ENCODE measurements at regions not wholly inside any gene's neighbourhood (a gene's known extent, or its start where the extent isn't known, plus 50 kb on each side); places are given as distances from the start of the nearest gene placed in this dataset.
A peak's percentile ranks its signal among the peaks of the same experiment; 100 is the strongest.

GRCh38 chr2:100222844-100223243 lies 80.5 kb upstream of the AFF3 start:
- no peak for DNase-seq (ENCODE audit: low read depth)

GRCh38 chr2:100218552-100218951 lies 76.2 kb upstream of the AFF3 start:
- no peak for DNase-seq (ENCODE audit: low read depth)

GRCh38 chr2:100217323-100217722 lies 74.9 kb upstream of the AFF3 start:
- no peak for DNase-seq (ENCODE audit: low read depth)

DNA sequence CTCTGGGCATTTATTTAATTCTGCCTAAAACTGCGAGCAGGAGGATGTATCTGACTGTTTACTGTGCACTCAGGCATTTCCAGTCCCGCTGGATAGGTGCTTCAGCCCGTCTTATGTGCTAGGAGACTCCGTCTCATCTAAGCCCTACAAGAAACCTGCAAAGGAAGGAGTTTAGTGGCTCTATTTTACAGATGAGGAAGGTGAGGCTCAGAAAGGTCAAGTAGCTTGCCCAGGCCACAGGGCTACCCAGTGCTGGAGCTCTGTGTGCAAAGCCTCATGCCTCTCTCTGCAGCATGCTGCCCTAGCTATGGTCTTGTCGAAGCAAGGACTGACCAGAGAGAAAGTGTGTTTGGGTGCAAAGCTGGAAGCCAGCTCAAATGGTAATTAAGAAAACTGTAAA lies 73.6 kb upstream of the AFF3 start:
- DNase-seq (ENCODE audit: low read depth) = no peak

DNA sequence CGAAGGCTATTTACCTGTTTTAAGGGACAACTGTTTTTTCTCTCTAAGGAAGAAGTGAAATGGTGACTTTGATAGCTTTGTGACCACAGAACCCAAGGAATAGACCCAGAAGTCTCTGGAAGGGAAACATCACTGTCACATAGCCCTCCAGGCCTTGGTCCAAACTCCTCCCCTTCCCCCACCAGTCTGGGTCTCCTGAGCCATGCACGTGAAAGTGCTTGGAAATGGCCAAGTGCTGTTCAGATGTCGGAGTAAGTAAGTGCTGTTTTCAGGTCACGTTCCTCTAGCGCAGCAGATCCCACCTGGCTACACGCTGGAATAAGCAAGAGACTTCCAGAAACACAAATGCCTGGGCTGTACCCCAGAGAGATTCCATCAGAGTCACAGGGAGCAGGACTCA lies 73.0 kb upstream of the AFF3 start:
- no peak for DNase-seq (ENCODE audit: low read depth)

DNA sequence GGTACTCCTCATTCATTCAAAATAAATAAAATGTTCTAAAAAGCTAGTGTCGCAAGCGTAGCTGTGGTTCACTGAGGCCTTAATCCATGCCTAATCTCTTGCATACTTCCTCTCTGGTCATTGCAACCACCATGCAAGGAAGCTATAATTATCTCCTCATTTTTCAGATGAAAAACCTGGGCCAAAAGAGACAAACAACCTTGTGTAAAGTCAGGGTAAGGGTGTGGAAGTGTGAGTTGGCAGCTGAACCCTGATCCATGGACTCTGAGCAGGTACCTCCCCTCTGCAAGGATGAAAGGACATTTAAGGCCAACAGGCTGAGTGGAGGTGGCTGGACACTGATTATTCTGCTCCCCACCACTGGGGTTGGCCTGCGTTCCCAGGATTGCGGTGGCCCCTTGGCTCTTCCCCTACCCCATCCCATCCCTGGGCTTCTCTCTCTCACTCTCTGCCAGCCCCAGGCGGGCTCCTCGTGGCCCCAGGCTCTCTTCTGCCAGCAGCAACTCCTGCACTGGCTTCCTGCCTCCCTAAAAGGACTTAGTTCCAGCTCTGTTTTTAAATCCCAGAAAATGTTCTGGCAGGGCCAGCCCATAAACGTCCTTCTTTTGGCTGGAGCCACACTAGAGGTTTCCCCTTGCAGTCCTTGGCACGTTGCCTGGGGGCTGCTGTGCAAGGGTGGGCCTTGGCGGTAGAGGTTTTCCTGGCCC lies 72.0 kb upstream of the AFF3 start:
- peak; percentile 91 for DNase-seq (ENCODE audit: low read depth)

GRCh38 chr2:100213595-100213994 lies 71.2 kb upstream of the AFF3 start:
- DNase-seq (ENCODE audit: low read depth) = no peak

- DNase-seq (ENCODE audit: low read depth) = no peak
Measured at GRCh38 chr2:100212850-100213249, 70.5 kb upstream of the AFF3 start.

DNA sequence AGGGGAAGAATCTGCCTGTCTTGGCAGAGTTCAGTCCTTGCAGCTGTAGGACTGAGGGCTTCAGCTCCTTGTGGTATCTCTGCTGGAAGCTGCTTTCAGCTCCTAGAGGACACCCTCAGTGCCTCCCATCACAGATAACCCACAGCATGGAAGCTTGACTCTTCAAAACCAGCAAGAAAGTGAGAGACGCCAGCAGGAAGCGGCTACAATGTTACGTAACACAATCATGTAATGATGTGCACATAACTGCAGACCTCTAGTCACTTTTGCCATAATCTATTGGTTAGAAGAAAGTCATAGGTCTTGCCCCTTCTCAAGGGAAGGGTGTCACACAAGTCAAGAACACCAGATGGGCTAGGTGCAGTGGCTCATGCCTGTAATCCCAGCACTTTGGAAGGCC lies 69.1 kb upstream of the AFF3 start:
- peak; percentile 64 for DNase-seq (ENCODE audit: low read depth)

GRCh38 chr2:100208141-100208770 lies 65.9 kb upstream of the AFF3 start:
- DNase-seq (ENCODE audit: low read depth) = no peak

DNA sequence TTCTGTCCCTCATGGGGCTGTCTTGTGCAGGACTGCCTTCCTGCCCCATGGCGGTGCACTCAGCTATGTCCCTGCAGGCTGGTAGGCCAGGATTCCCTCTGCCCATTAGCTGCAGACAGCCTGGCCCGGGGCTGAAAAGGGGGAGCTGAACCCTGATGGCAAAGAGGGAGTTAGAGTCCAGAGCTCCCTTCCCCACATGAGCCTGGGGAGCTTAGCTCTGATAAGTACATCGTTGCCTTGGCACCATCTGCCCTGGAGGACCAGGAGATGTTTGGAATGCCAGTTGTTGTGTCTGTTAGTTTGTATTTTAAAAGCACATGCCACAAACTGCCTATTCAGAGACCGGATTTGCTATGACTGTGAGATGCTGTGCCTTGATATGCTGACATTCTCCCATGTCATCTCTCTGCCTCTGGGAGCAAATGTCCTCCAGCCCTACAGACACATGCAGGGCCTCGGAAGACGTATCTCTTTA lies 65.1 kb upstream of the AFF3 start:
- DNase-seq (ENCODE audit: low read depth) = no peak

DNA sequence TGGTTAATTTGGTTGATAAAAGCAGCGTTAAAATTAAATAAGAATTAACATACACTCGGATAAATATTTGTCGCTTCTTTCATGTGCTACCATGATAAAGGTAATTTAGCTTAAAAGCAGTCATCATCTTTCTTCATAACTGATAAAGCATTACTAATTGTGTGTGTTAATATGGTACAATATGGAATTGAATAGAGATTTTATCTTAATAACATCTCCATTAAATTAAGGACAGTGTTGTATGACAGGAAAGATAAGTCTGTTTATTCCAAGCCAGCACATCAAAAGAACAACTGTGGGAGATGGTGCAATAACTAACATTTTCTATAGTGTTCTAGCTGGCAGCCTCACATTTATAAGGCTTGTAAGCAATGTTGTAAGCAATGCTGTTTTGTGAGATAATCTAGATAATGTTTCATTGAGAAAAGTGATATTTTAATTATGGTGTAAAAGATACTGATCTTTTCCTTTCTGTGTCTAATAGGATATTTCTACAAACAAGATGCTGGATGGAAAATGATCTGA lies 64.4 kb upstream of the AFF3 start:
- peak; percentile 59 for DNase-seq (ENCODE audit: low read depth)

DNA sequence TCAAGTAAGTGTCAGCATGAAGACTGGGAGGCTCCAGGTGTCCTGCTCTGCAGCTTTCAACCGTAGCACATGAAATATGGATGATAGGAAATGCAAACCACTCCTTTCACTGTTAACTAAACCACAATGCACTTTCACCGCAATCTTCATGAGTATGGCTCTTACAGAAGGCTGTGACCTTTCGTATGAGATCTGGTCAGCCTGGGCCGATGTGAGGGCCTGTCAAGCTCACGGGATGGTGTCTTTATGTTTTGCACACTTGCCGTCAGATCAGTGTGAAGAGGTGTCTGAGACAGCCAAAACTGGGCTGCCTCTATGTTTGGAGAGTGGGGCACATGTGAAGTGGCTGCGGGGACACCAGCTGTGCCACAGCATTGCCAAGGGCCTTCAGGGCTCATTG lies 62.8 kb upstream of the AFF3 start:
- no peak for DNase-seq (ENCODE audit: low read depth)

GRCh38 chr2:100202567-100202966 lies 60.2 kb upstream of the AFF3 start:
- no peak for DNase-seq (ENCODE audit: low read depth)

DNA sequence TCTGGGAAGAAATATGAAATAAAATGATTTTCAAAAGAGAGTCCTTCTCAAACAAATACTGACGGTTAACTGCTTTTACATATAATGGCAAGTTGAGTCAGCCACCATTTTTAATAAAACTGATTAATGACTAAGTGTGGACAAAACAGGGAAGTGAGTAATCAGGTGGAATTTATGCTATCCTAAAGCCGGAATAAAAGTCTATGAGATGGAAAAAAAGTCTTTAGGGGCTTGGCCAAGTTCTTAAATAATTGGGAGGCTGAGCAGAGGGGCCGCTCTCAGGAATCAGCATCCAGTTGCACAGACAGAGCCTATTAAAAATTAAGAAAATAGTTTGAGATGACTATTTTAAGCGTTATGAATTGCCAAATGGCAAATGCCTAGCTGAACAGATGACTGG lies 58.6 kb upstream of the AFF3 start:
- DNase-seq (ENCODE audit: low read depth) = peak; percentile 34

DNA sequence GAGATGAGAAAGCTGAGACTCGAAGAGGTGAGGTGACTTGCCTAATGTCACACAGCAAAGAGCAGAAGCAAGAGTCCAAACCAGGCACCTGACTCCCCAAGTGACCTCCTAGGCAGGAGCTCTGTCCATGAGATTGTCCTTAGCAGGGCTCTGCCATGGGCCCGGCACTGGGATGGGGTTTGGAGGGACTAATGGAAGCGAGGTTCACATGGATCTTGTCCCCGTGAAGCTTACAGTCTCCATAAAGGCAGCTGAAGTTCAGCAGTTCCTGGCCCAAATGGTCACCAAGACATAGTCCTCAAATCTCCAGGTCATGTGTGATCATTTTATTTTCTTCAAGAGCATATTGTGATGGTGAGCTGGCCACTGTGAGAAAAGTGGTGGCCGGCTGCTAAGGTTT lies 57.0 kb upstream of the AFF3 start:
- no peak for DNase-seq (ENCODE audit: low read depth)

- DNase-seq (ENCODE audit: low read depth) = no peak
Measured at GRCh38 chr2:100198461-100199230, 56.3 kb upstream of the AFF3 start.

- DNase-seq (ENCODE audit: low read depth) = peak; percentile 70
Measured at GRCh38 chr2:100197631-100198153, 55.3 kb upstream of the AFF3 start.

DNA sequence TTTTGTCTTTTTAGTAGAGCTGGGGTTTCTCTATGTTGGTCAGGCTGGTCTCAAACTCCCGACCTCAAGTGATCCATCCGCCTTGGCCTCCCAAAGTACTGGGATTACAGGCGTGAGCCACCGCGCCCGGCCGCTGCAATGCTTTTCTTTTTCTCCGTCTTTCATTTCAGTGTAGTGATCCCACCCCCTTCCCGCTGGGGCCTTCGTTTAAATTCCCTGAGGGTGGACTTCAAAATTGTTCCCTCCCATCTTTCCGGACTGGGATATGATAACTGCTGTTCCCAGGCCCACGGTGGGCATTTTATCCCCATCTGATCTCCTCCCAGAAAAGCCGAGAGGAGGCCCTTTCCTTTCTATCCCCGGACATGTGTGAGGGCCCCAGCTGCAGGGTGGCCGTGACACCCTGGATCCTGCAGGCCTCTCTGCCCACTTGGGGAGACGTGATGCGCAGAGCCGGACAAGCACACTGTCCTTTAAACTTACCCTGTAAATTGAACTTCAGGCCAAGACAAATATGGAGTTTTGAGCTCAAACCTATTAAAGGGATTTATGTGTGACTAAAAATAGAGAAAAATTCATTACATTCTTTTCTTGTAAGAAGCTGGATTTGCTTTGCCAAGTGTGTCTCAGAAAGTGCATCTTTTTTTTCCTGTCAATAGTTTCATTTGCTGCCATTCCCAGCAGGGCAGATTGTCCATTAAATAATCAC lies 54.5 kb upstream of the AFF3 start:
- no peak for DNase-seq (ENCODE audit: low read depth)

GRCh38 chr2:100195942-100196341 lies 53.6 kb upstream of the AFF3 start:
- no peak for DNase-seq (ENCODE audit: low read depth)

DNA sequence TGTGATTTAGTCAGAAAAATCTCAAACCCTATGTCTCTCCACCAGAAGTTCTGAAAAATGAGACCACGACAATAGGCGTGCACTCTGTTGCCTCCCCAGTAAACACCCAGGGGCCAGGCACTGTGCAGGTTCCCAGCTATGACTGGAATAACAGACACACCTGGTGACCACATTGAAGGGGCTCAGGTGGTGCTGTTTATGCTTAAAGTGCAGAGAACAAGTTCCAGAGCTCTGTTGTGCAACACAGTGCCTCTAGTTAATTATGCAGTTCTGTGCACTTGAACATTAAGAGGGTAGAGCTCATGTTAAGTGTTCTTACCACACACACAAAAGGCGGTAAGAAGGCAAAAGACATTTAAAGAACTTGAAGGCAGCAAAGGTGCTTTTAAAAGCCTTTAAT lies 52.6 kb upstream of the AFF3 start:
- no peak for DNase-seq (ENCODE audit: low read depth)

- DNase-seq (ENCODE audit: low read depth) = no peak
Measured at GRCh38 chr2:100193291-100193710, 50.9 kb upstream of the AFF3 start.

Measured in amniotic epithelial cell (primary cell).